ENCODE measurements at regions not wholly inside any gene's neighbourhood (a gene's known extent, or its start where the extent isn't known, plus 50 kb on each side); places are given as distances from the start of the nearest gene placed in this dataset.

- DNase-seq (ENCODE audit: low spot score) = no peak
Measured at GRCh38 chr2:74760875-74761630, 72.9 kb upstream of the HK2 start.

- DNase-seq (ENCODE audit: low spot score) = no peak
Measured at GRCh38 chr2:74762789-74763188, 71.1 kb upstream of the HK2 start.

- no peak for DNase-seq (ENCODE audit: low spot score)
Measured at GRCh38 chr2:74763962-74764428, 69.9 kb upstream of the HK2 start.

- no peak for DNase-seq (ENCODE audit: low spot score)
Measured at GRCh38 chr2:74764429-74765272, 69.3 kb upstream of the HK2 start.

GRCh38 chr2:74766780-74767179, 67.1 kb upstream of the HK2 start:
- no peak for DNase-seq (ENCODE audit: low spot score)

GRCh38 chr2:74767618-74768017, 66.3 kb upstream of the HK2 start:
- DNase-seq (ENCODE audit: low spot score) = no peak

GRCh38 chr2:74768401-74768914, 65.5 kb upstream of the HK2 start:
- DNase-seq (ENCODE audit: low spot score) = peak; percentile 52

- DNase-seq (ENCODE audit: low spot score) = no peak
Measured at GRCh38 chr2:74772046-74772445, 61.9 kb upstream of the HK2 start.

- no peak for DNase-seq (ENCODE audit: low spot score)
Measured at GRCh38 chr2:74777161-74777900, 56.6 kb upstream of the HK2 start.

- DNase-seq (ENCODE audit: low spot score) = peak; percentile 27
Measured at GRCh38 chr2:74778381-74779264, 55.3 kb upstream of the HK2 start.

GRCh38 chr2:74779265-74779558, 54.7 kb upstream of the HK2 start:
- DNase-seq (ENCODE audit: low spot score) = no peak

GRCh38 chr2:74779587-74780135, 54.3 kb upstream of the HK2 start:
- DNase-seq (ENCODE audit: low spot score) = no peak

Measured in AG08396 (cell line).